GM21447 (cell line): ENCODE measurements at regions not wholly inside any gene's neighbourhood (a gene's known extent, or its start where the extent isn't known, plus 50 kb on each side); places are given as distances from the start of the nearest gene placed in this dataset.

Experiments
- ATAC-seq: cut with Tn5 transposase; IDR thresholded peaks from one replicate; pipeline ENCODE4 v1.9.1; 2021; ENCODE audit not compliant: unreplicated experiment

GRCh38 chr15:31856581-31856980 is 173.7 kb upstream of the CHRNA7 start:
- ATAC-seq: no peak

DNA sequence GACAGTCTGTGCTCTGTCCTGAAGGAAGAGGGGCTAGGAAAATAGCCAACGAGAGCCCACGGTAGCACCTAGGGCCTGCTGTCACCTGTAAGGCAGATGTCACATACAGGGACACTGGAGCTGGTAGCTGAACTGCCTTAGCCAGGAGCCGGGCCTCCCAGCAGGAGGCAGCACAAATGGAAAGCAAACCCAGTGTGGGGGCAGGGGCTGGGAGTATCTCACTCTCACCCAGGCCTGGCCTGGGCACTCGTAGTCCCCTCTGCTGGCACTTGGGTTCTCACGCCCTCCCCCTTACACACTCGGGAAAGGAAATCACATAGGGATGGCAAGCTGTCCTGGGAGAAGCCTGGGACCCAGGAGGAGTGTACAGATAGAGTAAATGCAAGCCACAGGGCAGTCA is 173.1 kb upstream of the CHRNA7 start:
- no peak for ATAC-seq

GRCh38 chr15:31858026-31858425 is 172.3 kb upstream of the CHRNA7 start:
- no peak for ATAC-seq

DNA sequence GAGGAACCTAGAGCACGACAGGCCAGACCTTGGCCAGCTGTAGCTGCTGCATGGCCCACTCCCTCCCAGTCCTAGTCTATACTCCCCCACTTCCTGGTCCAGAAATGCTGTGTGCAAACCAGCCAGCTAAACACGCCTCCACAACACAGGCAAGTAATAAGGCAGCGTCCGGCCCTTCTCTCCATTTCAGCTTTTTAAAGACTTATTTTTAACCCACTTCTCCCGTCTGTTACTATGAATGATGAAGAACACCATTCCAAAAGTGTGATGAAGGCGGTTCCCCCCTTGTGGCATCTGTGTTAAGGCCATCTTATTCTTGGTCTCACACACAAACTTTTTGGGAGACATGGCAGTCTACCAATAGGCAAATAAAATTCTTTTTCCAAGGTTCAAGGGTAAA is 164.1 kb upstream of the CHRNA7 start:
- ATAC-seq: no peak

DNA sequence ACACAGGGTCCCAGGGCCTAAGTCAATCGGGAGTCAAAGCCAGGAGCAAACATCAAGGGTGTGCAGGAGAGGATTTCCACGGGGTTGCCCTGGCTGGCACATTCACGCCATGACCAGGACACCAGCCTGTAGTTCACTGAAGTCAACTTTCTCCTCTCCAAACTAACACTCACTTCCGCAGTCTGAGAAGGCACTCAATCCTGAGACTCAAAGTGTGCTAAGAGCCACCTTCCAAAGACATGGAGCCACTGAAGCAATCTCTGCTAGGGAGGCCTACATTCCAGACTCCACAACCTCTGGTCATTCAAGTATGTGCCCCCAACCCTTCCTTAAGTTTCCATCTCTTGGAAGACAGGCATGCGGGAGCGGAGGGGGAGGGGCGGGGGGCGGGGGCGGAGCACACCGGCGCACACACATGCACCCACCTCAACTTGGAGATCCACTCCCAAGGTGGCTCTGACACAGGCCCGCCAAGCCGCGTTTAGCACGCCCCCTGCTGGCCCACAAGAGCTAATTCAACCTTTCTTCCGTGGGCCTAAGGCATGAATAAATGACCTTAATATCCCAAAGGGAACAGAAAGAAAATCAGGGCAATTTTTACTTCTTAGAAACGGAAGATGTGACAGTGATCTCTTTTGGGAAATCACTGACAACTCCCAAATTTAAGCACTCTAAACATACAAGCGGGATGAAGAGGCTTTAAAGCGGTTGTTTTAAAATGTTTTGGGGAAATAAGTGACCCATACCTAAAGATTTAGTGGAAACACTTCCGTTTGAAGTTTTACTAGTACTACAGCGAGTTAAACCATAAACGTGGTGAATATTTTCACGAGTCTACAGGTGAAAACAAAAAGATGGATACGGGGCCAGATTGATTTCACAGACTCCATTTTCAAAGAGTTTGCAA is 162.5 kb upstream of the CHRNA7 start:
- no peak for ATAC-seq

GRCh38 chr15:31869686-31870307 is 160.5 kb upstream of the CHRNA7 start:
- ATAC-seq: peak; percentile 6

GRCh38 chr15:31870328-31871165 is 159.8 kb upstream of the CHRNA7 start, which contains the start of gene OTUD7A:
OTUD7A (minus strand) TSS chr15:31870673.
- peak; percentile 86 for ATAC-seq

- no peak for ATAC-seq
Observed at GRCh38 chr15:31871166-31871886, 159.0 kb upstream of the CHRNA7 start.

DNA sequence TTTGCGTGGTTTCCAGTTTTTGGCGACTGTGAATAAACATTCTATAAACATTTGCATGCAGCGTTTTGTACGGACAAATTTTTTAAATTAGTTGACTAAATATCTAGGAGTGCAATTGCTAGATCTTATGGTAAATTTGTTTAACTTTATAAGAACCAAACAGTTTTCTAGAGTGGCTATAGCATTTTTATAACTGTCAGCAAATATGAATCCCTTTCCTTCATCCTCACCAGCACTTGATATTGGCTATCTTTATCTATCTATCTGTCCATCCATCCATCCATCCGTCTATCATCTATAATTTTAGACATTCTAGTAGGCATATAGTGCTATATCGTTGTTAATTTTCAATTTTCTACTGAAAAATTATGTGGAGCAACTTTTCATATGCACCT is 158.4 kb upstream of the CHRNA7 start:
- ATAC-seq: no peak

DNA sequence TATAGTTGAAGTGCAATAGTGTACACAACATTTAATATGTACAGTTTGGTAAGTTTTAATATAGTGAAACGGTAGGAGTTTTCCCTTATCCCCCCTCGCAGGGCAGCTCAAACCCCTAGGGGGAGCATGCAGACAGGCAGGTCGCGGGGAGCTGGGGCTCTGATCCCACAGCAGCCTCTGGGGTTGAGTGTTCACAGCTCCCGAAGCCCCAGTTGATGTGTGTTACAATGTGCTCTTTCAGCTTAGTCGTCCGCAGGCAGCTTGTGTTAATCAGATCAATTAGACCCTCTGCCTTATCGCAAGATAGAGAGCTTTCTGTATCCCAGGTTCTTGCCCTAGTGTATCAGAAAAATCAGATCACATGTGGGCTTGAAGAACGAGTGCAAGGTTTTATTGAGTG is 143.1 kb upstream of the CHRNA7 start:
- ATAC-seq: no peak

DNA sequence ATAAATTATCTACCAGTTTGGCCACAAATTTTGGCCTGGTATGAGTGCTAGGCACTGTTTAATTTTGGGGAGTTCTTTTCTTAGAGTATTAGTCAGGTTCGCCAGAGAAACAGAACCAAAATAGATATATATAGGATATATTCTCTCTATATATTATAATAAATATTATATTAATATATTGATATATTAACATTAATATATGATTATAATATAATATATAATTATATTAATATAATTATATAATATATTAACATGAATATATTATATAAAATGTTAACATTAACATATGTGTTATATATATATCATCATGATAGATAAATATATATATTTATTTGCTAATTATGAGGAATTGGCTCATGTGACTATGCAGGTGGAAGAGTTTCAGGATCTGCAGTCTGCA is 137.8 kb upstream of the CHRNA7 start:
- no peak for ATAC-seq

DNA sequence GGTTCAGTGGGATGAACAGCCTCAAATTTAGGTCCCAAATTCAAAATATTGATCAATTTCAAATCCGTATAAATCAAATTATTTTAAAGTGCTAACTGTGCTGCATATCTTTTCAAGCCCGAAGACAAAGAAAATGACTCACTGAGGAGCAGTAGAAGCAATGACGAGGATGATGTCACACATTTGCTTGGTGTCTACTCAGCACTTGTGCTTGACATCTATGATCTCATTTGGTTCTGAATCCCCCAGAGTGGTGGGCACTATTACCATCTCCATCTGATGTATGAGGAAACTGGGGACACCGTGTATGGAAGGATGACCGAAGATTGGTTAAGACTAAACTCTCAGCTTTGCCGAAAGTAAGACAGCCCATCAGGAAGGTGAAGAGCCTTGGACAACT is 136.5 kb upstream of the CHRNA7 start:
- no peak for ATAC-seq

DNA sequence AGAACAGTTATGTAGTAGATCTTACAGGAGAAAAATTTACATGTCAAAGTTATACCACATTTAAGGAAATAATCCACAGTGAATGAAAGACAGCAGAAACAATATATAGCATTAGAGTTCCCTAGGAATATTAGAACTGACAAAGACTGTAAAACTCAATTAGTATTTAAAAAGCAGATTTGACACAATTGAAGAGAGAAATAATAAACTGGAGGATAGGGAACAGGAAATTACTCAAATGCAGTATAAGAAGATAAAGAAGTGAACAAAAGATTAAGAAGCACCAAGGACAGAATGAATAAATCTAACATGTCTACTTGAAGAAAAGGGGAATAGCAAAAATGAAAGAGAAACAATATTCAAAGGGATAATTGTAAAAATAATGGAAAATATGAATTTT is 132.6 kb upstream of the CHRNA7 start:
- ATAC-seq: no peak

DNA sequence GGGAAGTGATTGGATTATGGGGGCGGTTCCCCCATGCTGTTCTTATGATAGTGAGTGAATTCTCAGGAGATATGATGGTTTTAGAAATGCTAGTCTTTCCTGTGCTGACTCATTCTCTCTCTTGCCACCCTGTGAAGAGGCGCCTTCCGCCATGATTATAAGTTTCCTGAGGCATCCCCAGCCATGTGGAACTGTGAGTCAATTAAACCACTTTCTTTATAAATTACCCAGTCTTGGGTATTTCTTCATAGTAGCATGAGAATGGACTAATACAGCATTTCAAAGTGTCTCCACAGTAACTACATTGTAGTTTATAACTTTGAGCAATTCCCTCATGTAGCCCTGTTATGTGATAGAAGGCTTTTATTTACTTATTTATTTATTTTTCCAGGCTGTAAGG is 128.8 kb upstream of the CHRNA7 start:
- ATAC-seq: no peak

GRCh38 chr15:31905054-31905453 is 125.3 kb upstream of the CHRNA7 start:
- no peak for ATAC-seq

- ATAC-seq: no peak
Observed at GRCh38 chr15:31925541-31925940, 104.8 kb upstream of the CHRNA7 start.

- ATAC-seq: no peak
Observed at GRCh38 chr15:31930967-31931366, 99.3 kb upstream of the CHRNA7 start.

DNA sequence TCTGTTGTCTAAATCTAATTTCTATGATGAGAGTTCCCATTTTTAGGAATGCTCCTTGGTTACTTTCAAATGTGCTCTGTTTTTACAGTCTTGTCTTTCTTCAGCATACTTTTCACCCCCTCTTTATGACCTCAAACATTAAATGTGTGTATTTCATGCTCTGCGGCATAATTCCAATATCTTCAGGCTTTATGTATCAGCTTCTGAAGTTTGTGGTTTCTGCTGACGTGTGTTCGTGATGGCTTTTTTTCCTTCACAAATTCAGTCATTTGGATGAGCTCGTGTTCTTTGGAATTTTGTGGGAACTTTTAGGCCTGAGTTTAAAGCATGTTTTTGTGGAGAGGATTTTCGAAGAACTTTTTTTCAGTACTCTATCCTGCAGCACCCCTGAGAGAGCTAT is 97.7 kb upstream of the CHRNA7 start:
- ATAC-seq: no peak

DNA sequence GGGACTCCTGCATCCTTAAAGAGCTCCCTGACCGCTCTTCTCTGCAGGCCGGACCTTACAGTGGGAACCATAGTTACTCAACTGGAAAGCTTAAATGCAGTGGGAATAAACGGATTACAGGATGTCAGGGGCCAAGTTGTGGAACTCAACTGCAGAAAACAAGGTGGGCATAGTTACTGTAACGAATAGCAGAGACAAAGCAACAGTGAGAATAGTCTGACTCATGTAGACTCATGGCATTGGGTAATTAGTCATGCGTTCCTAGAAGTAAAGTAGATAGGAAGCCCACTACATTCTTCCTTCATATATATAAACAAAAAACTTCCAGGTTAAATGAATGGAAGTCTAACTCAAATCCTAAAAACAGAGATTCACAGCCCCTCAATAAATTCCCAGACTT is 95.5 kb upstream of the CHRNA7 start:
- no peak for ATAC-seq

DNA sequence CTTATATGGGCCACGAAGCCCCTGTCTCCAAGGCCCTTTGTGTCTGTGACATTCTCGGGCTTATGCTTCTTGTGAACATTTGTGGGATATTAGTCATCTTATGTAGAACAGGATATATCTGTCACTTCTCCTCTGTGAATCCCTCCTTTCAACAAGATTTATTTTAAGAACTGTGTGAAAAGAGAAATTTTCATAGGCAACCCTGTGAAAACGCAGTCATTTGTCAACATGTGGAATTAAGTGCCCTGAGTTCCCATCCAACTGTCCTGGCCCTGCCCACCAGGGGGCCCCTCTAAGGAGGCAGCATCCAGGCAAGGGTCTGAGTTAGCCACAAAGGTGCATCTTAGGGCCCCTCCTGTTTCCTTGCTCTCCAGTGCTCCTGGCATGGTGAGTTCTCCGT is 76.8 kb upstream of the CHRNA7 start:
- no peak for ATAC-seq
